ENCODE measurements at regions not wholly inside any gene's neighbourhood (a gene's known extent, or its start where the extent isn't known, plus 50 kb on each side); places are given as distances from the start of the nearest gene placed in this dataset.

- TF ChIP-seq RELA (CRISPR knock-in tag; IDR thresholded peaks at IDR 0.05; ENCODE audit: borderline replicate concordance): no peak
- no peak for TF ChIP-seq FOXP4 (CRISPR knock-in tag; IDR thresholded peaks at IDR 0.05)
- no peak for TF ChIP-seq ZNF263 (CRISPR knock-in tag; IDR thresholded peaks at IDR 0.05; ENCODE audit: low read depth)
- TF ChIP-seq TEAD4 (CRISPR knock-in tag; IDR thresholded peaks at IDR 0.05): no peak
- no peak for TF ChIP-seq SP1 (CRISPR knock-in tag; conservative IDR thresholded peaks at IDR 0.05)
- no peak for TF ChIP-seq CTCF (IDR thresholded peaks at IDR 0.05)
- TF ChIP-seq ELF4 (CRISPR knock-in tag; IDR thresholded peaks at IDR 0.05; ENCODE audit: low read depth): no peak
- no peak for TF ChIP-seq MLX (CRISPR knock-in tag; IDR thresholded peaks at IDR 0.05)
- TF ChIP-seq JUN (CRISPR knock-in tag; IDR thresholded peaks at IDR 0.05): no peak
- TF ChIP-seq NR3C1 (CRISPR knock-in tag; conservative IDR thresholded peaks at IDR 0.05; ENCODE audit: low read depth): no peak
- no peak for TF ChIP-seq NFYB (CRISPR knock-in tag; conservative IDR thresholded peaks at IDR 0.05; ENCODE audit: low read depth)
These were observed 335.0 kb downstream of the CBLN2 start for GRCh38 chr18:72208920-72209676.
